HepG2 (cell line): ENCODE measurements at regions not wholly inside any gene's neighbourhood (a gene's known extent, or its start where the extent isn't known, plus 50 kb on each side); places are given as distances from the start of the nearest gene placed in this dataset.

Experiments
- ATAC-seq: fragments of 200-7000 bp; cut with Tn5 transposase; 3 replicates; pipeline ENCODE4 v1.9.1; 2020; ENCODE audit warnings: mild to moderate bottlenecking, moderate library complexity
- BruUV-seq: library from RNA; stranded (reverse); fragments of 400-500 nt; replicated peaks from 2 replicates; lab custom pipeline; 2021; lab: Mats Ljungman, UMichigan
- CTCF ChIA-PET: fragments of 300-600 bp; formaldehyde crosslinking; extraction: SDS; loops from one replicate; lab custom pipeline; 2021; ENCODE audit warnings: low total read pairs, inconsistent platforms, low intra/inter-chr PET ratio; lab: Yijun Ruan, JAX
- POLR2A ChIA-PET: fragments of 350-600 bp; sonication (Branson Sonifier 250); formaldehyde crosslinking; loops from one replicate; lab custom pipeline; 2020; ENCODE audit warnings: antibody characterized with exemption, inconsistent platforms; lab: Yijun Ruan, JAX
- DNase-seq: peaks from one replicate; pipeline ENCODE4 v3.0.0-alpha.2; 2015; ENCODE audit warnings: low spot score
- FAIRE-seq: peaks from 3 replicates; lab custom pipeline; 2011; peaks lifted over from hg19 to GRCh38; lab: Jason Lieb, UNC
- H2AFZ ChIP-seq: one replicate; pipeline ENCODE4 v1.6.1; 2011; ENCODE audit warnings: low read length, inconsistent platforms
- H3K27ac ChIP-seq: fragments of 300-600 bp; 3 replicates; pipeline ENCODE4 v1.8.0; 2011; ENCODE audit warnings: mixed run types, mild to moderate bottlenecking, mixed read lengths, low read length, inconsistent platforms; ENCODE audit not compliant: insufficient read depth; ENCODE audit errors: extremely low read length
- H3K27me3 ChIP-seq, 2 experiments: fragments of 200-600 bp in 1 of 2; 2 replicates in 1 of 2; 3 replicates in 1 of 2; pipeline versions ENCODE4 v1.6.0 to v1.8.0; 2011; ENCODE audit warnings: low read length in 2 of 2, mild to moderate bottlenecking in 2 of 2, moderate library complexity in 2 of 2, inconsistent platforms in 1 of 2; ENCODE audit not compliant: insufficient read depth in 2 of 2, control insufficient read depth in 1 of 2
- H3K36me3 ChIP-seq, 2 experiments: fragments of 200-600 bp in 1 of 2; replicated peaks in 1 of 2; 2 replicates in 1 of 2; 3 replicates in 1 of 2; pipeline versions ENCODE4 v1.5.1 to v1.8.0; 2011; ENCODE audit warnings: low read length in 2 of 2, inconsistent platforms in 1 of 2; ENCODE audit not compliant: insufficient read depth in 2 of 2, control insufficient read depth in 1 of 2
- H3K4me1 ChIP-seq: 2 replicates; pipeline ENCODE4 v1.5.1; 2012; ENCODE audit warnings: low read length, inconsistent platforms; ENCODE audit not compliant: insufficient read depth
- H3K4me2 ChIP-seq: 2 replicates; pipeline ENCODE4 v1.6.0; 2011; ENCODE audit warnings: low read depth, low read length, inconsistent platforms
- H3K4me3 ChIP-seq, 3 experiments: fragments of 200-600 bp in 1 of 3; sonication (generic), shearing (Covaris generic) in 1 of 3; replicated peaks in 1 of 3; 2 replicates each; pipeline ENCODE4 v1.5.1; 2011 to 2016; ENCODE audit warnings: low read length in 3 of 3, inconsistent platforms in 2 of 3, low read depth in 2 of 3, mild to moderate bottlenecking in 2 of 3, control low read depth in 1 of 3, mixed read lengths in 1 of 3; ENCODE audit not compliant: insufficient read depth in 1 of 3
- H3K79me2 ChIP-seq: one replicate; pipeline ENCODE4 v1.6.1; 2011; ENCODE audit warnings: low read length, inconsistent platforms; ENCODE audit not compliant: insufficient read depth
- H3K9ac ChIP-seq: 2 replicates; pipeline ENCODE4 v1.6.0; 2011; ENCODE audit warnings: mild to moderate bottlenecking, low read depth, low read length, inconsistent platforms; ENCODE audit not compliant: insufficient read depth
- H3K9me3 ChIP-seq: 2 replicates; pipeline ENCODE4 v1.5.1; 2012; ENCODE audit warnings: mild to moderate bottlenecking, low read length
- H4K20me1 ChIP-seq: 2 replicates; pipeline ENCODE4 v1.6.0; 2011; ENCODE audit warnings: inconsistent platforms, mild to moderate bottlenecking, low read length, moderate library complexity; ENCODE audit not compliant: insufficient read depth
- ASH2L ChIP-seq: fragments of 300-600, 200-600 bp; sonication (generic); IDR thresholded peaks from 2 replicates; pipeline ENCODE4 v1.7.0; 2017; ENCODE audit warnings: low read depth, mild to moderate bottlenecking, moderate library complexity, mixed read lengths, low read length; ENCODE audit not compliant: insufficient read length
- KLF15 ChIP-seq: sonication (generic); formaldehyde crosslinking; IDR thresholded peaks from 2 replicates; pipeline ENCODE4 v1.8.1; 2023; ENCODE audit warnings: borderline replicate concordance, mild to moderate bottlenecking, inconsistent platforms, missing genetic modification reagents, mixed read lengths
- LRRFIP1 ChIP-seq: sonication (generic); formaldehyde crosslinking; conservative IDR thresholded peaks from 2 replicates; pipeline ENCODE4 v1.4.0; 2020; ENCODE audit warnings: missing genetic modification reagents
- MTA3 ChIP-seq: sonication (generic); formaldehyde crosslinking; IDR thresholded peaks from 2 replicates; pipeline ENCODE4 v1.4.0; 2020; ENCODE audit warnings: missing genetic modification reagents
- MXD1 ChIP-seq: sonication (generic); formaldehyde crosslinking; IDR thresholded peaks from 2 replicates; pipeline ENCODE4 v1.4.0; 2020; ENCODE audit warnings: mild to moderate bottlenecking, missing genetic modification reagents
- PAWR ChIP-seq: sonication (generic); formaldehyde crosslinking; IDR thresholded peaks from 2 replicates; pipeline ENCODE4 v1.4.0; 2020; ENCODE audit warnings: missing genetic modification reagents, mild to moderate bottlenecking, borderline replicate concordance
- SOX6 ChIP-seq, 2 experiments: fragments of 450-650 bp in 1 of 2; sonication (generic) in 1 of 2; formaldehyde crosslinking in 1 of 2; IDR thresholded peaks; 2 replicates each; pipeline versions ENCODE4 v1.4.0 to v1.6.1; 2017 to 2020; ENCODE audit warnings: antibody characterized with exemption in 1 of 2, mild to moderate bottlenecking in 1 of 2, missing genetic modification reagents in 1 of 2
- ZMYM4 ChIP-seq: sonication (generic); formaldehyde crosslinking; IDR thresholded peaks from 2 replicates; pipeline ENCODE4 v1.8.1; 2023; ENCODE audit warnings: mild to moderate bottlenecking, missing genetic modification reagents
- ZNF276 ChIP-seq: sonication (generic); formaldehyde crosslinking; IDR thresholded peaks from 2 replicates; pipeline ENCODE4 v1.4.0; 2020; ENCODE audit warnings: mild to moderate bottlenecking, low read depth, missing genetic modification reagents
- ZNF644 ChIP-seq: IDR thresholded peaks from 2 replicates; pipeline ENCODE4 v1.6.1; 2016; ENCODE audit warnings: low read depth
- ZNF740 ChIP-seq: sonication (generic); formaldehyde crosslinking; IDR thresholded peaks from 2 replicates; pipeline ENCODE4 v1.4.0; 2020; ENCODE audit warnings: missing genetic modification reagents
- ZNF768 ChIP-seq: sonication (generic); formaldehyde crosslinking; IDR thresholded peaks from 2 replicates; pipeline ENCODE4 v1.4.0; 2020; ENCODE audit warnings: missing genetic modification reagents
- WGBS: methylation state at CpG from one replicate; pipeline ENCODE4 v1.1.6; 2017; ENCODE audit warnings: low lambda C conversion rate; 5-methylcytosine and 5-hydroxymethylcytosine counted together
- in situ Hi-C: cut with HindIII; loops from 2 replicates; pipeline ENCODE4 v1.10.0; 2017; ENCODE audit warnings: low pct_unique_long_range_greater_than_20kb; ENCODE audit not compliant: extremely low pct_ligation_motif_present
- intact Hi-C: fragments of 100-400 bp; cut with micrococcal nuclease; formaldehyde crosslinking; loops from one replicate; pipeline ENCODE4 v1.10.0; 2022; ENCODE audit not compliant: unreplicated experiment

GRCh38 chr1:38670544-38671122 lies 188.9 kb downstream of the RRAGC start:
- no peak for FAIRE-seq
- Histone ChIP-seq H4K20me1 (no peaks in the 10 kb centered on the region), H3K9ac (no peak overlapping the region), H3K4me3 (no peak overlapping the region), H2AFZ (no peak overlapping the region), H3K27ac (no peak overlapping the region), H3K36me3 (no peaks in the 10 kb centered on the region), H3K79me2 (no peaks in the 10 kb centered on the region), H3K4me2 (no peak overlapping the region), H3K27me3 (peaks cover 0 to 6% of the 10 kb centered on the region in 2 experiments; a peak in 1 of 5 replicates), H3K9me3 (no peaks in the 10 kb centered on the region), H3K4me1 (no peaks in the 10 kb centered on the region)
- DNase-seq, result no peak
- POLR2A ChIA-PET, result no interaction called here
- in situ Hi-C loops, result no loop called here
- 7% methylated on average over 4 of the region's 4 CpGs for WGBS
- CTCF ChIA-PET, result no interaction called here
- no peak for ATAC-seq
- intact Hi-C loops, result no loop called here
- BruUV-seq, result no TSS peak
- no peak for TF ChIP-seq SOX6 (IDR thresholded peaks at IDR 0.05)
- TF ChIP-seq SOX6 (CRISPR knock-in tag; IDR thresholded peaks at IDR 0.05), result no peak
- TF ChIP-seq PAWR (CRISPR knock-in tag), result no peak
- TF ChIP-seq ZMYM4 (CRISPR knock-in tag), result no peak
- TF ChIP-seq MXD1 (CRISPR knock-in tag), result no peak
- TF ChIP-seq ASH2L, result no peak
- TF ChIP-seq KLF15 (CRISPR knock-in tag), result no peak
- TF ChIP-seq ZNF644 (CRISPR knock-in tag), result no peak

GRCh38 chr1:38667626-38668025 lies 191.9 kb downstream of the RRAGC start:
- 0% methylated on average over 3 of the region's 4 CpGs for WGBS
- ChIA-PET CTCF (no interaction called here), POLR2A (no interaction called here)
- DNase-seq (no peak), FAIRE-seq (no peak), ATAC-seq (no peak)
- H3K9me3 ChIP-seq, result no peaks in the 10 kb centered on the region
- intact Hi-C loops (no loop called here), in situ Hi-C loops (no loop called here)
- H4K20me1 ChIP-seq, result no peaks in the 10 kb centered on the region
- no peaks in the 10 kb centered on the region for H3K36me3 ChIP-seq
- no peaks in the 10 kb centered on the region for H3K79me2 ChIP-seq
- H3K4me3 ChIP-seq, result no peak overlapping the region
- H2AFZ ChIP-seq, result no peak overlapping the region
- peaks cover 0 to 6% of the 10 kb centered on the region in 2 experiments; a peak in 1 of 5 replicates for H3K27me3 ChIP-seq
- H3K9ac ChIP-seq, result no peak overlapping the region
- no peak overlapping the region for H3K4me2 ChIP-seq
- no peak overlapping the region for H3K27ac ChIP-seq
- no TSS peak for BruUV-seq
- no peaks in the 10 kb centered on the region for H3K4me1 ChIP-seq
- no peak for TF ChIP-seq ZNF740 (CRISPR knock-in tag)
- no peak for TF ChIP-seq ZNF768
- TF ChIP-seq LRRFIP1 (CRISPR knock-in tag), result no peak
- TF ChIP-seq MTA3 (CRISPR knock-in tag), result no peak
- no peak for TF ChIP-seq ZNF276 (CRISPR knock-in tag)
